Suprapubic skin (tissue), 4 donors: ENCODE measurements at regions not wholly inside any gene's neighbourhood (a gene's known extent, or its start where the extent isn't known, plus 50 kb on each side); places are given as distances from the start of the nearest gene placed in this dataset.

ENCODE experiments used
- DNase-seq, 2 donors: peaks; one replicate each; pipeline ENCODE4 v3.0.0-alpha.2; 2019; ENCODE audit warnings: low spot score in 2 of 2
- H3K27ac ChIP-seq: fragments of 200-600 bp; sonication (generic); one replicate; pipeline ENCODE4 v1.5.1; 2019
- H3K27me3 ChIP-seq: fragments of 200-600 bp; sonication (generic); one replicate; pipeline ENCODE4 v1.5.1; 2019
- H3K36me3 ChIP-seq: fragments of 200-600 bp; sonication (generic); one replicate; pipeline ENCODE4 v1.5.1; 2019
- H3K4me1 ChIP-seq: fragments of 200-600 bp; sonication (generic); one replicate; pipeline ENCODE4 v1.5.1; 2019
- H3K4me3 ChIP-seq: fragments of 200-600 bp; sonication (generic); one replicate; pipeline ENCODE4 v1.5.1; 2019; ENCODE audit warnings: mild to moderate bottlenecking
- H3K9me3 ChIP-seq: fragments of 200-600 bp; sonication (generic); one replicate; pipeline ENCODE4 v1.5.1; 2019
- CTCF ChIP-seq, 2 donors: fragments of 200-600 bp in 1 of 2; fragments of 450-650 bp in 1 of 2; sonication (generic) in 1 of 2; IDR thresholded peaks; one replicate each; pipeline ENCODE4 v1.5.1; 2016 to 2019; ENCODE audit warnings: antibody characterized with exemption in 2 of 2, mild to moderate bottlenecking in 1 of 2, moderate library complexity in 1 of 2
- EP300 ChIP-seq: sonication (generic); formaldehyde crosslinking; IDR thresholded peaks from one replicate; pipeline ENCODE4 v1.6.1; 2017; ENCODE audit warnings: antibody characterized with exemption
- POLR2A ChIP-seq, 2 donors: fragments of 450-650 bp; IDR thresholded peaks; one replicate each; pipeline ENCODE4 v1.6.1; 2017; ENCODE audit warnings: antibody characterized with exemption in 2 of 2, mild to moderate bottlenecking in 2 of 2, moderate library complexity in 2 of 2
- POLR2AphosphoS5 ChIP-seq, 3 donors: sonication (generic); formaldehyde crosslinking; IDR thresholded peaks; one replicate each; pipeline ENCODE4 v1.6.1; 2017; ENCODE audit warnings: antibody characterized with exemption in 3 of 3
- WGBS: methylation state at CpG from one replicate; pipeline ENCODE4 v1.1.5; 2018; 5-methylcytosine and 5-hydroxymethylcytosine counted together

GRCh38 chr6:93081901-93082300 lies 337.5 kb downstream of the EPHA7 start:
- H3K9me3 ChIP-seq = no peaks in the 10 kb centered on the region
- no peaks in the 10 kb centered on the region for H3K4me1 ChIP-seq
- no peaks in the 10 kb centered on the region for H3K36me3 ChIP-seq
- TF ChIP-seq CTCF (IDR thresholded peaks at IDR 0.05) (no peak), POLR2A (IDR thresholded peaks at IDR 0.05) (no peak), EP300 (no peak), POLR2AphosphoS5 (IDR thresholded peaks at IDR 0.05) (no peak)
- H3K27me3 ChIP-seq = no peaks in the 10 kb centered on the region
- no peak overlapping the region for H3K4me3 ChIP-seq
- no peak for DNase-seq
- WGBS = 67% methylated on average over 3 of the region's 3 CpGs
- no peak overlapping the region for H3K27ac ChIP-seq

- Histone ChIP-seq H3K27ac (no peak overlapping the region), H3K4me3 (no peak overlapping the region), H3K4me1 (no peaks in the 10 kb centered on the region), H3K27me3 (no peaks in the 10 kb centered on the region), H3K9me3 (peaks cover 6% of the 10 kb centered on the region), H3K36me3 (no peaks in the 10 kb centered on the region)
- no peak for TF ChIP-seq EP300
- TF ChIP-seq POLR2AphosphoS5 (IDR thresholded peaks at IDR 0.05) = no peak
- no peak for TF ChIP-seq CTCF (IDR thresholded peaks at IDR 0.05)
- 41% methylated on average over 1 of the region's 1 CpG for WGBS
- no peak for DNase-seq
These were observed 340.3 kb downstream of the EPHA7 start for GRCh38 chr6:93079061-93079460.

- Histone ChIP-seq H3K4me1 (no peaks in the 10 kb centered on the region), H3K27ac (no peak overlapping the region), H3K9me3 (peaks cover 6% of the 10 kb centered on the region), H3K4me3 (no peak overlapping the region), H3K27me3 (no peaks in the 10 kb centered on the region), H3K36me3 (no peaks in the 10 kb centered on the region)
- no peak for DNase-seq
- TF ChIP-seq CTCF (IDR thresholded peaks at IDR 0.05) = no peak
- no peak for TF ChIP-seq POLR2AphosphoS5 (IDR thresholded peaks at IDR 0.05)
- no peak for TF ChIP-seq POLR2A (IDR thresholded peaks at IDR 0.05)
- TF ChIP-seq EP300 = no peak
- WGBS = 93% methylated on average over 5 of the region's 5 CpGs
These were observed 345.5 kb downstream of the EPHA7 start for GRCh38 chr6:93073811-93074210.

GRCh38 chr6:93069856-93070255 lies 349.5 kb downstream of the EPHA7 start:
- 86% methylated on average over 1 of the region's 1 CpG for WGBS
- TF ChIP-seq POLR2AphosphoS5 (IDR thresholded peaks at IDR 0.05) (no peak), POLR2A (IDR thresholded peaks at IDR 0.05) (no peak), EP300 (no peak), CTCF (IDR thresholded peaks at IDR 0.05) (no peak)
- Histone ChIP-seq H3K9me3 (peaks cover 4% of the 10 kb centered on the region), H3K27ac (no peak overlapping the region), H3K27me3 (no peaks in the 10 kb centered on the region), H3K4me3 (no peak overlapping the region), H3K4me1 (no peaks in the 10 kb centered on the region), H3K36me3 (no peaks in the 10 kb centered on the region)
- DNase-seq = no peak

- no peak overlapping the region for H3K27ac ChIP-seq
- H3K9me3 ChIP-seq = no peaks in the 10 kb centered on the region
- H3K36me3 ChIP-seq = no peaks in the 10 kb centered on the region
- TF ChIP-seq POLR2A (IDR thresholded peaks at IDR 0.05) = no peak
- DNase-seq = no peak
- H3K27me3 ChIP-seq = no peaks in the 10 kb centered on the region
- H3K4me3 ChIP-seq = no peak overlapping the region
- WGBS = 29% methylated on average over 3 of the region's 3 CpGs
- no peaks in the 10 kb centered on the region for H3K4me1 ChIP-seq
These were observed 359.4 kb downstream of the EPHA7 start for GRCh38 chr6:93059911-93060310.

GRCh38 chr6:93057584-93057983 lies 361.8 kb downstream of the EPHA7 start:
- Histone ChIP-seq H3K9me3 (no peaks in the 10 kb centered on the region), H3K4me1 (no peaks in the 10 kb centered on the region), H3K27ac (no peak overlapping the region), H3K36me3 (no peaks in the 10 kb centered on the region), H3K4me3 (no peak overlapping the region), H3K27me3 (no peaks in the 10 kb centered on the region)
- no peak for DNase-seq
- TF ChIP-seq POLR2AphosphoS5 (IDR thresholded peaks at IDR 0.05) (no peak), CTCF (IDR thresholded peaks at IDR 0.05) (no peak), EP300 (no peak), POLR2A (IDR thresholded peaks at IDR 0.05) (no peak)
